ENCODE measurements at regions not wholly inside any gene's neighbourhood (a gene's known extent, or its start where the extent isn't known, plus 50 kb on each side); places are given as distances from the start of the nearest gene placed in this dataset.

DNA sequence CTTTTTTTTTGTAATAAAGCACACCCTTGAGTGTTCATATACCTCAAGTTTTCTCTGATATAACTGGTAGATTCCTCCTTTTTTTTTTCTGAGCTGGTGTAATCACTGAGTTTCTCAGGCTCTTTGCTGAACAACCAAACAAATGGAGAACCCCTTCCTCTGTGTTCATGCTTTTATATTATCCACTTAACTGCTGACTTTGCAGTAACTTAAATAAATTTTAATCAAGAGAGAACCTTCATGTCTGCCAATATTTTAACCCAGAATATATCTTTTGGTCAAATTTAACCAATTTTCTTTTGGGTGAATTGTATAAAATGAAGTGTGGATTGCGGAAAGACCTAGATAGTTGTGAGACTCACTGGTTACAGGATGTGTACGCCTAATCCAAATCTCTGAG, 833.0 kb upstream of the COX7C start:
- no peaks in the 10 kb centered on the region for H3K9me3 ChIP-seq (ENCODE audit: severe bottlenecking)
- H3K27me3 ChIP-seq (ENCODE audit: insufficient read depth, poor library complexity, severe bottlenecking) = no peaks in the 10 kb centered on the region
- no peak for TF ChIP-seq CTCF (IDR thresholded peaks at IDR 0.05; ENCODE audit: poor library complexity, severe bottlenecking)
- no peak overlapping the region for H3K27ac ChIP-seq (ENCODE audit: poor library complexity, severe bottlenecking)
- ATAC-seq (ENCODE audit: low read depth) (no peak), DNase-seq (ENCODE audit: low spot score) (no peak)
- H3K36me3 ChIP-seq (ENCODE audit: low read depth) = no peaks in the 10 kb centered on the region
- H3K4me1 ChIP-seq (ENCODE audit: insufficient read depth, poor library complexity, severe bottlenecking) = no peaks in the 10 kb centered on the region
- no peak overlapping the region for H3K4me3 ChIP-seq (ENCODE audit: severe bottlenecking)

- ATAC-seq (ENCODE audit: low read depth) (no peak), DNase-seq (ENCODE audit: low spot score) (no peak)
- Histone ChIP-seq H3K9me3 (ENCODE audit: severe bottlenecking) (no peaks in the 10 kb centered on the region), H3K4me3 (ENCODE audit: severe bottlenecking) (no peak overlapping the region), H3K27ac (ENCODE audit: poor library complexity, severe bottlenecking) (no peak overlapping the region), H3K4me1 (ENCODE audit: insufficient read depth, poor library complexity, severe bottlenecking) (no peaks in the 10 kb centered on the region), H3K27me3 (ENCODE audit: insufficient read depth, poor library complexity, severe bottlenecking) (peaks cover 11% of the 10 kb centered on the region), H3K36me3 (ENCODE audit: low read depth) (no peaks in the 10 kb centered on the region)
- no peak for TF ChIP-seq CTCF (IDR thresholded peaks at IDR 0.05; ENCODE audit: poor library complexity, severe bottlenecking)
Observed at GRCh38 chr5:85813146-85813545, 804.6 kb upstream of the COX7C start.

DNA sequence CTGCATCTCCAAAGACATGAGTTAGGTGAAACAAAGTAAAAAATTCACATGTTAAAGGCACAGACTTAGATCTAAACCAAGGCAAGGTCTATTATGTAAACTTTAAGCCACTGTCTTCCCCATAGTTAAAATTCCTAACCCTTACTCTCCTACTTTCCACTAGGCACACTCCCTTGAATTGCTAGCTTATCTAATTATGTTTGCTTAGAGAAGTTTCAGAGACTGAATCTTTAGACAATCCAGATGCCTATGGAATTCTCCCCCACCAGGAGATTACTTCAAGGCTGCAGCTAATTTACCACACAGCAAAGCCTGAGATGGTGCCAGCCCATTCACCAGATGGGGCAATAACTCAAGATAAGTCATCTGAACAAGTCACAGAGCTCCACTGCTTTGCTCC, 803.1 kb upstream of the COX7C start:
- Histone ChIP-seq H3K27ac (ENCODE audit: poor library complexity, severe bottlenecking) (no peak overlapping the region), H3K36me3 (ENCODE audit: low read depth) (no peaks in the 10 kb centered on the region), H3K4me1 (ENCODE audit: insufficient read depth, poor library complexity, severe bottlenecking) (no peaks in the 10 kb centered on the region), H3K9me3 (ENCODE audit: severe bottlenecking) (no peaks in the 10 kb centered on the region), H3K4me3 (ENCODE audit: severe bottlenecking) (no peak overlapping the region), H3K27me3 (ENCODE audit: insufficient read depth, poor library complexity, severe bottlenecking) (peaks cover 11% of the 10 kb centered on the region)
- ATAC-seq (ENCODE audit: low read depth) (no peak), DNase-seq (ENCODE audit: low spot score) (no peak)
- no peak for TF ChIP-seq CTCF (IDR thresholded peaks at IDR 0.05; ENCODE audit: poor library complexity, severe bottlenecking)

- Histone ChIP-seq H3K9me3 (ENCODE audit: severe bottlenecking) (no peaks in the 10 kb centered on the region), H3K4me3 (ENCODE audit: severe bottlenecking) (no peak overlapping the region), H3K4me1 (ENCODE audit: insufficient read depth, poor library complexity, severe bottlenecking) (no peaks in the 10 kb centered on the region), H3K36me3 (ENCODE audit: low read depth) (no peaks in the 10 kb centered on the region), H3K27me3 (ENCODE audit: insufficient read depth, poor library complexity, severe bottlenecking) (peaks cover 15% of the 10 kb centered on the region), H3K27ac (ENCODE audit: poor library complexity, severe bottlenecking) (no peak overlapping the region)
- ATAC-seq (ENCODE audit: low read depth) (peak; percentile 19; the same call in 1 of the 3 replicates), DNase-seq (ENCODE audit: low spot score) (no peak)
- no peak for TF ChIP-seq CTCF (IDR thresholded peaks at IDR 0.05; ENCODE audit: poor library complexity, severe bottlenecking)
Observed at GRCh38 chr5:85823462-85824426, 794.0 kb upstream of the COX7C start.

GRCh38 chr5:85838781-85839180, 779.0 kb upstream of the COX7C start:
- Histone ChIP-seq H3K4me1 (ENCODE audit: insufficient read depth, poor library complexity, severe bottlenecking) (no peaks in the 10 kb centered on the region), H3K27me3 (ENCODE audit: insufficient read depth, poor library complexity, severe bottlenecking) (peaks cover 6% of the 10 kb centered on the region), H3K36me3 (ENCODE audit: low read depth) (no peaks in the 10 kb centered on the region), H3K9me3 (ENCODE audit: severe bottlenecking) (no peaks in the 10 kb centered on the region), H3K27ac (ENCODE audit: poor library complexity, severe bottlenecking) (no peak overlapping the region), H3K4me3 (ENCODE audit: severe bottlenecking) (no peak overlapping the region)
- no peak for TF ChIP-seq CTCF (IDR thresholded peaks at IDR 0.05; ENCODE audit: poor library complexity, severe bottlenecking)
- ATAC-seq (ENCODE audit: low read depth) (no peak), DNase-seq (ENCODE audit: low spot score) (no peak)

All from RWPE2 (cell line).